ENCODE measurements at regions not wholly inside any gene's neighbourhood (a gene's known extent, or its start where the extent isn't known, plus 50 kb on each side); places are given as distances from the start of the nearest gene placed in this dataset.

- no peak overlapping the region for H3K9ac ChIP-seq (ENCODE audit: extremely low read depth, insufficient read length, low read length)
- H2BK120ac ChIP-seq (ENCODE audit: low read depth, low read length, poor library complexity, severe bottlenecking) = no peak overlapping the region
- H3K23me2 ChIP-seq (ENCODE audit: insufficient read length, low read depth, low read length, poor library complexity, severe bottlenecking) = no peaks in the 10 kb centered on the region
- H2BK12ac ChIP-seq (ENCODE audit: insufficient read length, low read depth, low read length) = no peak overlapping the region
- H2AK5ac ChIP-seq (ENCODE audit: insufficient read length, low read length) = no peak overlapping the region
- H3K27me3 ChIP-seq (ENCODE audit: insufficient read depth, low read length) = no peaks in the 10 kb centered on the region
- H3K79me2 ChIP-seq (ENCODE audit: insufficient read depth, low read length) = no peaks in the 10 kb centered on the region
- H3K23ac ChIP-seq (ENCODE audit: insufficient read length, low read depth, low read length) = no peak overlapping the region
- no peak overlapping the region for H3K4me3 Mint-ChIP-seq
- no peak overlapping the region for H4K91ac ChIP-seq (ENCODE audit: insufficient read length, low read depth, low read length)
- H3K27ac ChIP-seq (ENCODE audit: insufficient read length, low read depth, low read length) = no peak overlapping the region
- no peak overlapping the region for H2BK5ac ChIP-seq (ENCODE audit: insufficient read length, low read length)
- WGBS (ENCODE audit: extremely low coverage, insufficient read length, low lambda C conversion rate) = no CpG with 5 or more reads among the region's 3 CpGs
- no peak overlapping the region for H2BK15ac ChIP-seq (ENCODE audit: low read depth, low read length)
- no peak overlapping the region for H3K14ac ChIP-seq (ENCODE audit: insufficient read depth, low read length)
- H3K9me3 ChIP-seq (ENCODE audit: control insufficient read depth, low read depth, low read length) = no peaks in the 10 kb centered on the region
- H3K4me1 ChIP-seq (ENCODE audit: insufficient read depth, low read length) = peaks cover 3% of the 10 kb centered on the region; the same call in 1 of the 2 replicates
- no peaks in the 10 kb centered on the region for H3K27me3 Mint-ChIP-seq (ENCODE audit: low read depth)
- no peak for DNase-seq
- H2BK20ac ChIP-seq (ENCODE audit: low read depth, low read length, poor library complexity, severe bottlenecking) = no peak overlapping the region
- no peak for TF ChIP-seq CTCF (conservative IDR thresholded peaks at IDR 0.05)
- H3K4me2 ChIP-seq (ENCODE audit: insufficient read depth, insufficient read length, low read length) = no peak overlapping the region
- no peak overlapping the region for H4K5ac ChIP-seq (ENCODE audit: insufficient read length, low read depth, low read length)
- H3T11ph ChIP-seq (ENCODE audit: low read length) = no peak overlapping the region
- no peak overlapping the region for H4K8ac ChIP-seq (replicated peaks; ENCODE audit: insufficient read length, low read depth, low read length)
- no peaks in the 10 kb centered on the region for H3K79me1 ChIP-seq (ENCODE audit: insufficient read depth, low read depth, low read length, poor library complexity, severe bottlenecking)
- no peak overlapping the region for H3K56ac ChIP-seq (ENCODE audit: insufficient read length, low read depth, low read length)
- H3K9me3 Mint-ChIP-seq = no peaks in the 10 kb centered on the region
- no peak overlapping the region for H3K18ac ChIP-seq (ENCODE audit: insufficient read length, low read depth, low read length)
- no peaks in the 10 kb centered on the region for H4K20me1 ChIP-seq (ENCODE audit: control insufficient read depth, insufficient read depth, insufficient read length)
- no peak overlapping the region for H3K4ac ChIP-seq (ENCODE audit: low read depth, low read length)
- H3K36me3 Mint-ChIP-seq (ENCODE audit: insufficient read depth in 1 of 3, low read depth in 3 of 3) = no peaks in the 10 kb centered on the region
- no peak overlapping the region for H2AFZ ChIP-seq (ENCODE audit: low read length)
- no peak overlapping the region for H3K27ac Mint-ChIP-seq
- H3K4me1 Mint-ChIP-seq = peaks cover 0 to 9% of the 10 kb centered on the region in 2 experiments; a peak in 2 of 4 replicates
Observed at GRCh38 chr5:67290655-67291054, 94.1 kb upstream of the CD180 start.
